Kidney glomerular epithelial cell (primary cell): ENCODE measurements at regions not wholly inside any gene's neighbourhood (a gene's known extent, or its start where the extent isn't known, plus 50 kb on each side); places are given as distances from the start of the nearest gene placed in this dataset.
"Not testable (repeated sequence)": the region's sequence is repeated elsewhere in the genome, so short reads cannot be mapped to it uniquely, and the experiment has no call there.

Experiments used
- DNase-seq: peaks from one replicate; lab custom pipeline; 2025; lab: John Stamatoyannopoulos, UW

GRCh38 chr13:24995225-24995804 lies 100.6 kb upstream of the PABPC3 start:
- peak; percentile 74 for DNase-seq

- peak; percentile 61 for DNase-seq
Observed at GRCh38 chr13:24997367-24997967, 98.5 kb upstream of the PABPC3 start.

- DNase-seq, result no peak
Observed at GRCh38 chr13:24998433-24998832, 97.5 kb upstream of the PABPC3 start.

GRCh38 chr13:25001476-25002206 lies 94.3 kb upstream of the PABPC3 start:
- DNase-seq, result peak; percentile 48

- peak; percentile 99 for DNase-seq
Observed at GRCh38 chr13:25002311-25002710, 93.6 kb upstream of the PABPC3 start.

GRCh38 chr13:25004489-25004888 lies 91.4 kb upstream of the PABPC3 start:
- DNase-seq, result not testable (repeated sequence)

- peak; percentile 45 for DNase-seq
Observed at GRCh38 chr13:25005050-25005497, 90.9 kb upstream of the PABPC3 start.

- DNase-seq, result not testable (repeated sequence)
Observed at GRCh38 chr13:25007389-25007788, 88.5 kb upstream of the PABPC3 start.

GRCh38 chr13:25014398-25014973 lies 81.5 kb upstream of the PABPC3 start:
- not testable (repeated sequence) for DNase-seq

GRCh38 chr13:25017176-25017575 lies 78.8 kb upstream of the PABPC3 start:
- not testable (repeated sequence) for DNase-seq

GRCh38 chr13:25017808-25018728 lies 77.9 kb upstream of the PABPC3 start:
- DNase-seq, result peak; percentile 20

- DNase-seq, result no peak
Observed at GRCh38 chr13:25018729-25019115, 77.2 kb upstream of the PABPC3 start.

- not testable (repeated sequence) for DNase-seq
Observed at GRCh38 chr13:25019741-25020140, 76.2 kb upstream of the PABPC3 start.

GRCh38 chr13:25024175-25024574 lies 71.8 kb upstream of the PABPC3 start:
- DNase-seq, result no peak

- no peak for DNase-seq
Observed at GRCh38 chr13:25032160-25032559, 63.8 kb upstream of the PABPC3 start.

GRCh38 chr13:25034173-25034572 lies 61.8 kb upstream of the PABPC3 start:
- DNase-seq, result no peak

- DNase-seq, result peak; percentile 45
Observed at GRCh38 chr13:25037057-25037813, 58.7 kb upstream of the PABPC3 start.

GRCh38 chr13:25042151-25042865 lies 53.6 kb upstream of the PABPC3 start:
- no peak for DNase-seq

- DNase-seq, result no peak
Observed at GRCh38 chr13:25044071-25044470, 51.9 kb upstream of the PABPC3 start.
